GM21423 (cell line): ENCODE measurements at regions not wholly inside any gene's neighbourhood (a gene's known extent, or its start where the extent isn't known, plus 50 kb on each side); places are given as distances from the start of the nearest gene placed in this dataset.
"Not testable (repeated sequence)": the region's sequence is repeated elsewhere in the genome, so short reads cannot be mapped to it uniquely, and the experiment has no call there.

Source experiments
- ATAC-seq: cut with Tn5 transposase; IDR thresholded peaks from one replicate; pipeline ENCODE4 v1.9.1; 2021; ENCODE audit warnings: mild to moderate bottlenecking, moderate library complexity; ENCODE audit not compliant: unreplicated experiment

GRCh38 chr10:29189256-29189655 is 99.6 kb upstream of the LYZL1 start:
- no peak for ATAC-seq

- no peak for ATAC-seq
These were observed 97.2 kb upstream of the LYZL1 start for GRCh38 chr10:29191674-29192073.

GRCh38 chr10:29199339-29199738 is 89.5 kb upstream of the LYZL1 start:
- ATAC-seq, result no peak

- ATAC-seq, result no peak
These were observed 88.8 kb upstream of the LYZL1 start for GRCh38 chr10:29199941-29200679.

GRCh38 chr10:29202386-29202940 is 86.4 kb upstream of the LYZL1 start:
- no peak for ATAC-seq

- no peak for ATAC-seq
These were observed 85.4 kb upstream of the LYZL1 start for GRCh38 chr10:29203432-29203831.

GRCh38 chr10:29204070-29204800 is 84.6 kb upstream of the LYZL1 start:
- no peak for ATAC-seq

- no peak for ATAC-seq
These were observed 83.1 kb upstream of the LYZL1 start for GRCh38 chr10:29205787-29206186.

- no peak for ATAC-seq
These were observed 80.0 kb upstream of the LYZL1 start for GRCh38 chr10:29208845-29209244.

- ATAC-seq, result no peak
These were observed 79.0 kb upstream of the LYZL1 start for GRCh38 chr10:29209830-29210229.

GRCh38 chr10:29210266-29210868 is 78.5 kb upstream of the LYZL1 start:
- ATAC-seq, result no peak

GRCh38 chr10:29212597-29212996 is 76.3 kb upstream of the LYZL1 start:
- ATAC-seq, result no peak

GRCh38 chr10:29214551-29214950 is 74.3 kb upstream of the LYZL1 start:
- ATAC-seq, result no peak

- ATAC-seq, result no peak
These were observed 71.6 kb upstream of the LYZL1 start for GRCh38 chr10:29217292-29217738.

GRCh38 chr10:29223326-29223725 is 65.5 kb upstream of the LYZL1 start:
- no peak for ATAC-seq

GRCh38 chr10:29224631-29225030 is 64.2 kb upstream of the LYZL1 start:
- no peak for ATAC-seq

- no peak for ATAC-seq
These were observed 61.7 kb upstream of the LYZL1 start for GRCh38 chr10:29227201-29227600.

GRCh38 chr10:29228562-29228961 is 60.3 kb upstream of the LYZL1 start:
- ATAC-seq, result no peak

GRCh38 chr10:29229258-29229705 is 59.6 kb upstream of the LYZL1 start:
- no peak for ATAC-seq

GRCh38 chr10:29236910-29237309 is 52.0 kb upstream of the LYZL1 start:
- not testable (repeated sequence) for ATAC-seq

GRCh38 chr10:29237786-29238185 is 51.1 kb upstream of the LYZL1 start:
- no peak for ATAC-seq
